ENCODE measurements at regions not wholly inside any gene's neighbourhood (a gene's known extent, or its start where the extent isn't known, plus 50 kb on each side); places are given as distances from the start of the nearest gene placed in this dataset.

DNA sequence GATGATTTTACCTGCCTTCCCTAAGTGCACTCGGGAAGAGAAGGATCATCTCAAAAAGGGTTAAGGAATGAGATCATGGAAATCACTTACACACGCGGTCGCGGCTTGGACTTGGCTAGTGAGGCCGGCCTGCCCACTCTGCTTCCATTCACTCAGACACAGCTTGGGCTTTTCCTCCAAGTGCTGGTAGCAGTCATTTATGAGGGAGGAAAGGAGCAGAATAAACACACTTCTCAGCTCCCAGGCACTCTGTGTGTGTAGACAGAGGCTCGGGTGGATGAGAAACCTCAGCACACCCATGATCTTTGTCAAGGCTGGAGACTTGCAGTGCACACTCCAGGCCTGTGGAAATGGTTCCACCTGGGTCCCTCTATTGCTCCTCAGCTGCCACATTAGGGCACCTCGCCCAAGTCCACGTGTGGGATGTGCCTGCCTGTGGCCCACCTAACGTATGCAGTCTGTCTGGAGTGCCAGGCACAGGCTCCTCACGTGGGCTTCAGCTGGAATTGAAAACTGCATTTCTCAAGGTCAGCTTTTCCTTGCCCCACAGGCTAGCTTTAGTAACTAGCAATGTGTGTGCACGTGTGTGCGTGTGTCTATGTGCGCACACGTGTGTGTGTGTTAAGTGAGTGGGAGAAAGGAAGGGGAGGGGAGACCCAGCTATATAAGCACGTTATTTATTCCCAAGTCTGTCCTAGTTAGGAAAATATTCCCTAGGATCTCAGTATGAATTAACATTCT is 288.4 kb downstream of the SOX11 start:
- TF ChIP-seq CTCF (CRISPR knock-in tag; IDR thresholded peaks at IDR 0.05), result no peak
- no peak for TF ChIP-seq CEBPB (IDR thresholded peaks at IDR 0.05; ENCODE audit: borderline replicate concordance, low read depth, low read length)
- no peak for TF ChIP-seq GMEB1 (CRISPR knock-in tag; IDR thresholded peaks at IDR 0.05; ENCODE audit: borderline replicate concordance)
- TF ChIP-seq, protein P1, sequence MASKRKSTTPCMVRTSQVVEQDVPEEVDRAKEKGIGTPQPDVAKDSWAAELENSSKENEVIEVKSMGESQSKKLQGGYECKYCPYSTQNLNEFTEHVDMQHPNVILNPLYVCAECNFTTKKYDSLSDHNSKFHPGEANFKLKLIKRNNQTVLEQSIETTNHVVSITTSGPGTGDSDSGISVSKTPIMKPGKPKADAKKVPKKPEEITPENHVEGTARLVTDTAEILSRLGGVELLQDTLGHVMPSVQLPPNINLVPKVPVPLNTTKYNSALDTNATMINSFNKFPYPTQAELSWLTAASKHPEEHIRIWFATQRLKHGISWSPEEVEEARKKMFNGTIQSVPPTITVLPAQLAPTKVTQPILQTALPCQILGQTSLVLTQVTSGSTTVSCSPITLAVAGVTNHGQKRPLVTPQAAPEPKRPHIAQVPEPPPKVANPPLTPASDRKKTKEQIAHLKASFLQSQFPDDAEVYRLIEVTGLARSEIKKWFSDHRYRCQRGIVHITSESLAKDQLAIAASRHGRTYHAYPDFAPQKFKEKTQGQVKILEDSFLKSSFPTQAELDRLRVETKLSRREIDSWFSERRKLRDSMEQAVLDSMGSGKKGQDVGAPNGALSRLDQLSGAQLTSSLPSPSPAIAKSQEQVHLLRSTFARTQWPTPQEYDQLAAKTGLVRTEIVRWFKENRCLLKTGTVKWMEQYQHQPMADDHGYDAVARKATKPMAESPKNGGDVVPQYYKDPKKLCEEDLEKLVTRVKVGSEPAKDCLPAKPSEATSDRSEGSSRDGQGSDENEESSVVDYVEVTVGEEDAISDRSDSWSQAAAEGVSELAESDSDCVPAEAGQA (IDR thresholded peaks at IDR 0.05; ENCODE audit: low read depth), result no peak
- TF ChIP-seq, protein P1 (CRISPR knock-in tag; IDR thresholded peaks at IDR 0.05; ENCODE audit: borderline replicate concordance), result no peak
- TF ChIP-seq ZBTB21 (CRISPR knock-in tag; IDR thresholded peaks at IDR 0.05), result no peak
- no peak for TF ChIP-seq ZNF33B (CRISPR knock-in tag; IDR thresholded peaks at IDR 0.05)
- TF ChIP-seq MXI1 (IDR thresholded peaks at IDR 0.05; ENCODE audit: borderline replicate concordance, low read depth, low read length), result no peak

All from HepG2 (cell line).